WTC11 (cell line): ENCODE measurements at regions not wholly inside any gene's neighbourhood (a gene's known extent, or its start where the extent isn't known, plus 50 kb on each side); places are given as distances from the start of the nearest gene placed in this dataset.

ENCODE experiments used
- TF ChIP-seq, protein P1 (sequence below): fragments of 200-600 bp; IDR thresholded peaks from 2 replicates; pipeline ENCODE4 v1.8.0; 2022; ENCODE audit warnings: antibody characterized with exemption
- TF ChIP-seq, protein P2 (sequence below): sonication (generic); formaldehyde crosslinking; IDR thresholded peaks from 2 replicates; pipeline ENCODE4 v1.8.0; 2022; ENCODE audit warnings: mild to moderate bottlenecking, missing genetic modification reagents

DNA sequence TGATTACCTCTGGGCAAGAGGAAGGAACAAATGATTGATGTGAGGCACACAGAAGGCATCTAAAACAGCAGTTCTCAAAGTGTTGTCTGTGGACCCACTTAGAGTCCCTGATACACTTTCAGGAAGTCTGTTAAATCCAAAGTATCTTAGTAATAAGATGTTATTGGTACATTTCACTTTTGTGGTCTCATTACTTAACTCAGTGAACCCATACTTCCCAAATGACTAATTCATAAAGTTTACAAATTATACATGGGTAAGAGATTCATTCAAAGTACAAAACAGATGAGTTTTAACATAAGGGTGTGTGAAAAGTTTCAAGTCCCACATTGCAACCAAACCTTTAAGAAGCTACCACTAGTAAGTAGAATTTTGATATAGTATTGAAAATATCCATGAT lies 440.5 kb downstream of the NUP35 start:
- TF ChIP-seq, protein P1, sequence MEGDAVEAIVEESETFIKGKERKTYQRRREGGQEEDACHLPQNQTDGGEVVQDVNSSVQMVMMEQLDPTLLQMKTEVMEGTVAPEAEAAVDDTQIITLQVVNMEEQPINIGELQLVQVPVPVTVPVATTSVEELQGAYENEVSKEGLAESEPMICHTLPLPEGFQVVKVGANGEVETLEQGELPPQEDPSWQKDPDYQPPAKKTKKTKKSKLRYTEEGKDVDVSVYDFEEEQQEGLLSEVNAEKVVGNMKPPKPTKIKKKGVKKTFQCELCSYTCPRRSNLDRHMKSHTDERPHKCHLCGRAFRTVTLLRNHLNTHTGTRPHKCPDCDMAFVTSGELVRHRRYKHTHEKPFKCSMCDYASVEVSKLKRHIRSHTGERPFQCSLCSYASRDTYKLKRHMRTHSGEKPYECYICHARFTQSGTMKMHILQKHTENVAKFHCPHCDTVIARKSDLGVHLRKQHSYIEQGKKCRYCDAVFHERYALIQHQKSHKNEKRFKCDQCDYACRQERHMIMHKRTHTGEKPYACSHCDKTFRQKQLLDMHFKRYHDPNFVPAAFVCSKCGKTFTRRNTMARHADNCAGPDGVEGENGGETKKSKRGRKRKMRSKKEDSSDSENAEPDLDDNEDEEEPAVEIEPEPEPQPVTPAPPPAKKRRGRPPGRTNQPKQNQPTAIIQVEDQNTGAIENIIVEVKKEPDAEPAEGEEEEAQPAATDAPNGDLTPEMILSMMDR, result no peak
- TF ChIP-seq, protein P2, sequence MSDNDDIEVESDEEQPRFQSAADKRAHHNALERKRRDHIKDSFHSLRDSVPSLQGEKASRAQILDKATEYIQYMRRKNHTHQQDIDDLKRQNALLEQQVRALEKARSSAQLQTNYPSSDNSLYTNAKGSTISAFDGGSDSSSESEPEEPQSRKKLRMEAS (CRISPR knock-in tag), result no peak
